Endothelial cell of umbilical vein (primary cell): ENCODE measurements at regions not wholly inside any gene's neighbourhood (a gene's known extent, or its start where the extent isn't known, plus 50 kb on each side); places are given as distances from the start of the nearest gene placed in this dataset.
"Not testable (repeated sequence)": the region's sequence is repeated elsewhere in the genome, so short reads cannot be mapped to it uniquely, and the experiment has no call there.

ENCODE experiments used
- BruUV-seq: library from RNA; stranded (reverse); fragments of 400-500 nt; replicated peaks from 2 replicates; lab custom pipeline; 2021; lab: Mats Ljungman, UMichigan
- CTCF ChIA-PET: fragments of 300-600, 350-600 bp; sonication (Branson Sonifier 250); formaldehyde crosslinking; loops from one replicate; lab custom pipeline; 2021; ENCODE audit warnings: antibody characterized with exemption, inconsistent platforms; lab: Charles Lee
- POLR2A ChIA-PET: fragments of 300-600, 350-600 bp; sonication (Branson Sonifier 250); formaldehyde crosslinking; loops from one replicate; lab custom pipeline; 2021; ENCODE audit warnings: antibody characterized with exemption, inconsistent platforms; lab: Charles Lee
- DNase-seq: peaks from one replicate; pipeline ENCODE4 v3.0.0-alpha.2; 2011; ENCODE audit warnings: low read depth, low spot score
- FAIRE-seq: peaks from 2 replicates; lab custom pipeline; 2011; peaks lifted over from hg19 to GRCh38; lab: Jason Lieb, UNC
- H2AFZ ChIP-seq: 2 replicates; pipeline ENCODE4 v1.6.0; 2012; ENCODE audit warnings: low read depth, low read length, control low read depth, inconsistent platforms
- H3K27ac ChIP-seq: 2 replicates; pipeline ENCODE4 v1.5.1; 2011; ENCODE audit warnings: low read depth, mild to moderate bottlenecking, control low read depth, low read length, moderate library complexity; ENCODE audit not compliant: insufficient read depth
- H3K27me3 ChIP-seq, 2 experiments: 2 replicates each; pipeline versions ENCODE4 v1.6.0 to v1.6.1; 2011; ENCODE audit warnings: low read length in 2 of 2, mixed read lengths in 1 of 2; ENCODE audit not compliant: control insufficient read depth in 2 of 2, insufficient read depth in 2 of 2
- H3K36me3 ChIP-seq, 2 experiments: 2 replicates in 1 of 2; 3 replicates in 1 of 2; pipeline ENCODE4 v1.5.1; 2011; ENCODE audit warnings: low read length in 2 of 2, mild to moderate bottlenecking in 1 of 2, moderate library complexity in 1 of 2; ENCODE audit not compliant: control insufficient read depth in 2 of 2, insufficient read depth in 2 of 2; ENCODE audit errors: extremely low read depth in 1 of 2
- H3K4me1 ChIP-seq: 3 replicates; pipeline ENCODE4 v1.5.1; 2011; ENCODE audit warnings: mild to moderate bottlenecking, low read length; ENCODE audit not compliant: control insufficient read depth, insufficient read depth; ENCODE audit errors: extremely low read depth
- H3K4me2 ChIP-seq: 2 replicates; pipeline ENCODE4 v1.6.1; 2011; ENCODE audit warnings: low read length, control low read depth, mixed read lengths; ENCODE audit not compliant: insufficient read depth
- H3K4me3 ChIP-seq, 3 experiments: fragments of 200-600 bp in 1 of 3; sonication (generic), shearing (Covaris generic) in 1 of 3; replicated peaks in 1 of 3; 2 replicates each; pipeline ENCODE4 v1.5.1; 2011 to 2016; ENCODE audit warnings: control low read depth in 3 of 3, low read length in 3 of 3, mild to moderate bottlenecking in 2 of 3, inconsistent platforms in 1 of 3, low read depth in 1 of 3, moderate library complexity in 1 of 3; ENCODE audit not compliant: insufficient read depth in 1 of 3
- H3K79me2 ChIP-seq: 2 replicates; pipeline ENCODE4 v1.6.0; 2012; ENCODE audit warnings: low read length, inconsistent platforms; ENCODE audit not compliant: control insufficient read depth, insufficient read depth
- H3K9ac ChIP-seq: replicated peaks from 2 replicates; pipeline ENCODE3; 2011; ENCODE audit warnings: low read length, control low read depth; ENCODE audit not compliant: insufficient read depth; ENCODE audit errors: extremely low read depth
- H3K9me1 ChIP-seq: replicated peaks from 3 replicates; pipeline ENCODE4 v1.6.0; 2011; ENCODE audit warnings: mild to moderate bottlenecking, low read length; ENCODE audit not compliant: control insufficient read depth, insufficient read depth; ENCODE audit errors: extremely low read depth
- H3K9me3 ChIP-seq: replicated peaks from 2 replicates; pipeline ENCODE4 v1.5.1; 2012; ENCODE audit warnings: low read length, inconsistent platforms; ENCODE audit not compliant: control insufficient read depth, insufficient read depth
- H4K20me1 ChIP-seq: replicated peaks from 2 replicates; pipeline ENCODE3; 2011; ENCODE audit warnings: mild to moderate bottlenecking, low read length; ENCODE audit not compliant: control insufficient read depth, insufficient read depth; ENCODE audit errors: extremely low read depth
- dilution Hi-C: fragments of 300-500 bp; cut with MboI; formaldehyde crosslinking; loops from one replicate; pipeline ENCODE4 v1.15.0; 2019; ENCODE audit warnings: low sequenced_read_pairs; ENCODE audit not compliant: extremely low pct_ligation_motif_present
- intact Hi-C: fragments of 100-400 bp; cut with micrococcal nuclease; formaldehyde crosslinking; loops from one replicate; pipeline ENCODE4 v1.10.0; 2022

- H3K9me3 ChIP-seq, H3K9me1 ChIP-seq, H3K27me3 ChIP-seq, BruUV-seq, POLR2A ChIA-PET, H3K79me2 ChIP-seq, H4K20me1 ChIP-seq, FAIRE-seq, intact Hi-C loops, H3K4me3 ChIP-seq, CTCF ChIA-PET, H3K4me2 ChIP-seq, DNase-seq, H3K36me3 ChIP-seq, dilution Hi-C loops, H2AFZ ChIP-seq, H3K27ac ChIP-seq, H3K9ac ChIP-seq, H3K4me1 ChIP-seq: not testable (repeated sequence)
Observed at GRCh38 chr21:6083574-6084120, 4437.7 kb upstream of the TPTE start.

DNA sequence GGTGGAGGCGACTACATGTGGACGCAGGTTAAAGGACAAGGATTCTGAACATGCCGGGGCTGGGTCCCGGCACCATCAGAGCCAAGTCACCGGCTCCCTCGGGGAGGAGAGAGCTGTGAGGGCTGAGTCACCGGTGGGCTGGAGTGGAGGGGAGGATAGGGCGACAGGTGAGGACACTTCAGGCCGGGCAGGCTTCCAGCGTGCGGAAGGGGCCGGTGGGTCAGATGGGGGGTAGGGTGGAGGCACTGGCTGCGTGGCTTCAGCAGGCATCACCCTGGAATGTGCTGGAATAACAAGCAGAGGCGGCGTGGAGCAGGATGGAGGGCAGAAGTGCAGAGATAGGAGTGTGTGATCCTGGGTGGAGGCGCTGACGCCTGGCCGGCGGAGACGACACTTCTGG, 4435.3 kb upstream of the TPTE start:
- H3K9me3 ChIP-seq, H3K27ac ChIP-seq, H3K27me3 ChIP-seq, CTCF ChIA-PET, DNase-seq, FAIRE-seq, BruUV-seq, H3K9ac ChIP-seq, intact Hi-C loops, H3K4me2 ChIP-seq, H3K9me1 ChIP-seq, H2AFZ ChIP-seq, H3K4me3 ChIP-seq, H4K20me1 ChIP-seq, H3K79me2 ChIP-seq, H3K4me1 ChIP-seq, H3K36me3 ChIP-seq, dilution Hi-C loops, POLR2A ChIA-PET: not testable (repeated sequence)

DNA sequence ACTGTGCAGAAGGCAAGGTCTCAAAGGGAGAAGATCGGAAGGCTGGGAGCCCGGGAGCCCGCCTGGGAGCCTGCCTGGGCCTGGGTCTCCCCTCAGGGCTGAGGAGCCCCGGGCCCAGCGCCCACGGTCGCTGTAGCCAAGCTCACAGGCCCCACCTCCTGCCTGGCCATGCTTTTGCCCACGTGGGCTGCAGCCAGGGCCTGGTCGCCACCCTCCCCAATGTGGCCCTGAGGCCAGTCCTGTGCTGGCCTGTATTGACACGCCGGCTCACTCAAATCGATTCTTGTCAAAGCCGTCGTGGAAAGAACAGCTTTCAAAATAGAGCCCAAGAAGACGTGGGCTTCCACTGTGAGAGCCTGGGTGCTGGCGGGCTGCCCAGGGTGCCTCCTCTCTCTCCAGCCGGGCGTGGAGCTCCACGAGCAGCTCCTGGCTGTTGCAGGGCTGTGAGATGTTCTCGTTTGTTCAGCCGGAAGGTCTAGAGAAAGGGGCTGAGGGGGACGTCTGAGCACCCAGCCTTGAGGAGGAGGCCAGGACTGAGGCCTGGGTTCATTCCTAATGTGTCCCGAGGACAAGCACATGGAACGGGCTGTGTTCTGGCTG, 4433.7 kb upstream of the TPTE start:
- H3K4me1 ChIP-seq, H3K79me2 ChIP-seq, H3K9me1 ChIP-seq, H3K4me2 ChIP-seq, H3K4me3 ChIP-seq, FAIRE-seq, DNase-seq, dilution Hi-C loops, H3K27me3 ChIP-seq, H2AFZ ChIP-seq, H3K36me3 ChIP-seq, H4K20me1 ChIP-seq, intact Hi-C loops, H3K27ac ChIP-seq, CTCF ChIA-PET, H3K9ac ChIP-seq, BruUV-seq, POLR2A ChIA-PET, H3K9me3 ChIP-seq: not testable (repeated sequence)

GRCh38 chr21:6090286-6090908, 4431.0 kb upstream of the TPTE start:
- FAIRE-seq, H2AFZ ChIP-seq, H3K79me2 ChIP-seq, H3K9ac ChIP-seq, H3K9me3 ChIP-seq, H3K27ac ChIP-seq, H3K27me3 ChIP-seq, H3K4me2 ChIP-seq, POLR2A ChIA-PET, DNase-seq, BruUV-seq, H3K9me1 ChIP-seq, dilution Hi-C loops, H3K4me1 ChIP-seq, CTCF ChIA-PET, intact Hi-C loops, H3K36me3 ChIP-seq, H3K4me3 ChIP-seq, H4K20me1 ChIP-seq: not testable (repeated sequence)
